CD4-positive, alpha-beta memory T cell (primary cell): ENCODE measurements at regions not wholly inside any gene's neighbourhood (a gene's known extent, or its start where the extent isn't known, plus 50 kb on each side); places are given as distances from the start of the nearest gene placed in this dataset.
A peak's percentile ranks its signal among the peaks of the same experiment; 100 is the strongest.

Experiments used
- CTCF ChIA-PET: fragments of 350-600 bp; sonication (Branson Sonifier 250); formaldehyde crosslinking; loops from one replicate; lab custom pipeline; 2021; ENCODE audit warnings: inconsistent platforms; ENCODE audit not compliant: partially characterized antibody; lab: Charles Lee
- POLR2A ChIA-PET: fragments of 350-600 bp; sonication (Branson Sonifier 250); formaldehyde crosslinking; loops from one replicate; lab custom pipeline; 2021; ENCODE audit not compliant: partially characterized antibody; lab: Charles Lee
- DNase-seq, 5 donors: peaks; one replicate each; pipeline versions ENCODE4 v3.0.0 to v3.0.0-alpha.2; 2020 to 2022; ENCODE audit warnings: mixed read lengths in 1 of 5
- H3K27ac ChIP-seq: one replicate; pipeline ENCODE4 v1.7.0; 2013; ENCODE audit warnings: low read depth, low read length
- H3K27me3 ChIP-seq: 2 replicates; pipeline ENCODE4 v1.7.0; 2013; ENCODE audit warnings: mild to moderate bottlenecking, low read length, moderate library complexity; ENCODE audit not compliant: insufficient read depth
- H3K36me3 ChIP-seq: 2 replicates; pipeline ENCODE4 v1.7.0; 2013; ENCODE audit warnings: mild to moderate bottlenecking, low read length, moderate library complexity; ENCODE audit not compliant: insufficient read depth
- H3K4me1 ChIP-seq: 2 replicates; pipeline ENCODE4 v1.7.0; 2013; ENCODE audit warnings: mild to moderate bottlenecking, low read length, moderate library complexity; ENCODE audit not compliant: insufficient read depth
- H3K4me3 ChIP-seq, 2 donors: one replicate each; pipeline ENCODE4 v1.7.0; 2013; ENCODE audit warnings: low read length in 2 of 2, mild to moderate bottlenecking in 1 of 2
- H3K9me3 ChIP-seq, 2 donors: one replicate each; pipeline ENCODE4 v1.7.0; 2013; ENCODE audit warnings: low read length in 2 of 2, control low read depth in 1 of 2; ENCODE audit not compliant: control insufficient read depth in 1 of 2
- H3K27ac Mint-ChIP-seq, 7 donors: one replicate each; pipeline ENCODE4 v1.8.0; 2020 to 2021; ENCODE audit warnings: mixed read lengths in 7 of 7, mild to moderate bottlenecking in 6 of 7, inconsistent platforms in 3 of 7, moderate library complexity in 3 of 7
- H3K27me3 Mint-ChIP-seq, 2 donors: one replicate each; pipeline ENCODE4 v1.8.0; 2020 to 2021; ENCODE audit warnings: mixed read lengths in 2 of 2
- H3K36me3 Mint-ChIP-seq, 2 donors: one replicate each; pipeline ENCODE4 v1.8.0; 2020 to 2021; ENCODE audit warnings: mixed read lengths in 2 of 2, inconsistent platforms in 1 of 2, mild to moderate bottlenecking in 1 of 2
- H3K4me1 Mint-ChIP-seq, 4 donors: one replicate each; pipeline ENCODE4 v1.8.0; 2020 to 2021; ENCODE audit warnings: mixed read lengths in 4 of 4, mild to moderate bottlenecking in 1 of 4
- H3K4me3 Mint-ChIP-seq, 8 donors: one replicate each; pipeline ENCODE4 v1.8.0; 2020 to 2021; ENCODE audit warnings: mixed read lengths in 8 of 8, mild to moderate bottlenecking in 7 of 8, moderate library complexity in 6 of 8, inconsistent platforms in 3 of 8
- H3K9me3 Mint-ChIP-seq, 8 donors: one replicate each; pipeline ENCODE4 v1.8.0; 2020 to 2021; ENCODE audit warnings: mixed read lengths in 8 of 8, mild to moderate bottlenecking in 5 of 8, inconsistent platforms in 3 of 8, moderate library complexity in 1 of 8
- intact Hi-C: fragments of 100-400 bp; cut with micrococcal nuclease; formaldehyde crosslinking; loops from one replicate; pipeline ENCODE4 v1.15.1; 2023

- Mint-ChIP-seq H3K36me3 (peaks cover 1 to 6% of the 10 kb centered on the region in 2 donors), H3K27ac (no peak overlapping the region), H3K27me3 (no peaks in the 10 kb centered on the region), H3K4me1 (peaks cover 4 to 19% (median 6%) of the 10 kb centered on the region in 4 donors), H3K9me3 (peaks cover 0 to 24% (median 14%) of the 10 kb centered on the region in 8 donors), H3K4me3 (no peak overlapping the region)
- H3K9me3 ChIP-seq, result peaks cover 0 to 5% of the 10 kb centered on the region in 2 donors
- H3K4me3 ChIP-seq, result no peak overlapping the region
- DNase-seq, result no peak
- H3K36me3 ChIP-seq, result no peaks in the 10 kb centered on the region
- intact Hi-C loops, result no loop called here
- no peaks in the 10 kb centered on the region for H3K27me3 ChIP-seq
- POLR2A ChIA-PET, result no interaction called here
- CTCF ChIA-PET, result no interaction called here
- H3K4me1 ChIP-seq, result no peaks in the 10 kb centered on the region
- no peak overlapping the region for H3K27ac ChIP-seq
Measured at GRCh38 chr12:31845613-31846322, 113.4 kb upstream of the RESF1 start.

- H3K27ac Mint-ChIP-seq, result peak overlapping the region in 1 of 7 donors; percentile 43
- Histone ChIP-seq H3K4me1 (no peaks in the 10 kb centered on the region), H3K27me3 (no peaks in the 10 kb centered on the region), H3K4me3 (no peak overlapping the region), H3K36me3 (no peaks in the 10 kb centered on the region), H3K27ac (no peak overlapping the region), H3K9me3 (no peaks in the 10 kb centered on the region)
- H3K9me3 Mint-ChIP-seq, result peaks cover 0 to 18% (median 11%) of the 10 kb centered on the region in 8 donors
- H3K4me1 Mint-ChIP-seq, result peaks cover 4 to 23% (median 7%) of the 10 kb centered on the region in 4 donors
- no peak overlapping the region for H3K4me3 Mint-ChIP-seq
- ChIA-PET CTCF (no interaction called here), POLR2A (no interaction called here)
- H3K36me3 Mint-ChIP-seq, result peaks cover 1 to 6% of the 10 kb centered on the region in 2 donors
- no peaks in the 10 kb centered on the region for H3K27me3 Mint-ChIP-seq
- intact Hi-C loops, result no loop called here
- no peak for DNase-seq
Measured at GRCh38 chr12:31843398-31844095, 114.7 kb upstream of the AMN1 start.

GRCh38 chr12:31837913-31838312, 109.1 kb upstream of the AMN1 start:
- H3K4me3 Mint-ChIP-seq, result no peak overlapping the region
- intact Hi-C loops, result no loop called here
- H3K36me3 Mint-ChIP-seq, result peaks cover 5 to 7% of the 10 kb centered on the region in 2 donors
- POLR2A ChIA-PET, result interaction anchor here (1.0 kb wide), 1 partner anchor 179 kb away, joined by 3 read pairs; the partner anchor contains the start of gene ETFBKMT
- no peaks in the 10 kb centered on the region for H3K9me3 ChIP-seq
- no peak overlapping the region for H3K27ac Mint-ChIP-seq
- no peak overlapping the region for H3K27ac ChIP-seq
- peaks cover 0 to 27% (median 17%) of the 10 kb centered on the region in 8 donors for H3K9me3 Mint-ChIP-seq
- H3K27me3 ChIP-seq, result no peaks in the 10 kb centered on the region
- H3K27me3 Mint-ChIP-seq, result no peaks in the 10 kb centered on the region
- H3K4me1 ChIP-seq, result peaks cover 13% of the 10 kb centered on the region
- H3K4me3 ChIP-seq, result no peak overlapping the region
- CTCF ChIA-PET, result no interaction called here
- H3K4me1 Mint-ChIP-seq, result peaks cover 9 to 25% (median 16%) of the 10 kb centered on the region in 4 donors
- DNase-seq, result no peak
- H3K36me3 ChIP-seq, result no peaks in the 10 kb centered on the region

GRCh38 chr12:31835276-31835882, 106.6 kb upstream of the AMN1 start:
- Mint-ChIP-seq H3K9me3 (peaks cover 0 to 43% (median 29%) of the 10 kb centered on the region in 8 donors), H3K4me1 (peaks cover 26 to 46% (median 34%) of the 10 kb centered on the region in 4 donors), H3K4me3 (no peak overlapping the region), H3K27ac (no peak overlapping the region), H3K27me3 (no peaks in the 10 kb centered on the region), H3K36me3 (peaks cover 12 to 13% of the 10 kb centered on the region in 2 donors)
- no peak for DNase-seq
- Histone ChIP-seq H3K27ac (no peak overlapping the region), H3K4me3 (no peak overlapping the region), H3K36me3 (no peaks in the 10 kb centered on the region), H3K9me3 (no peaks in the 10 kb centered on the region), H3K4me1 (peaks cover 38% of the 10 kb centered on the region), H3K27me3 (no peaks in the 10 kb centered on the region)
- ChIA-PET CTCF (no interaction called here), POLR2A (no interaction called here)
- intact Hi-C loops, result no loop called here

- Histone ChIP-seq H3K9me3 (no peaks in the 10 kb centered on the region), H3K27ac (no peak overlapping the region), H3K27me3 (no peaks in the 10 kb centered on the region), H3K4me3 (no peak overlapping the region), H3K36me3 (no peaks in the 10 kb centered on the region), H3K4me1 (peaks cover 39% of the 10 kb centered on the region)
- intact Hi-C loops, result loop anchor here (5.0 kb wide), 1 partner anchor 43 kb away; no protein-coding TSS in a partner anchor
- CTCF ChIA-PET, result interaction anchor here (1.4 kb wide), 1 partner anchor 23 kb away, joined by 3 read pairs; no protein-coding TSS in a partner anchor
- H3K27ac Mint-ChIP-seq, result no peak overlapping the region
- H3K4me1 Mint-ChIP-seq, result peaks cover 32 to 55% (median 42%) of the 10 kb centered on the region in 4 donors
- DNase-seq, result no peak
- peaks cover 0 to 47% (median 33%) of the 10 kb centered on the region in 8 donors for H3K9me3 Mint-ChIP-seq
- H3K27me3 Mint-ChIP-seq, result no peaks in the 10 kb centered on the region
- peaks cover 15 to 17% of the 10 kb centered on the region in 2 donors for H3K36me3 Mint-ChIP-seq
- H3K4me3 Mint-ChIP-seq, result no peak overlapping the region
- POLR2A ChIA-PET, result interaction anchor here (0.6 to 6.3 kb wide), 4 partner anchors 37 to 107 kb away, joined by 3 to 25 read pairs (median 4); no protein-coding TSS in a partner anchor
Measured at GRCh38 chr12:31834150-31834549, 105.3 kb upstream of the AMN1 start.

GRCh38 chr12:31832740-31833729, 104.2 kb upstream of the AMN1 start:
- Histone ChIP-seq H3K36me3 (no peaks in the 10 kb centered on the region), H3K27ac (no peak overlapping the region), H3K9me3 (no peaks in the 10 kb centered on the region), H3K27me3 (no peaks in the 10 kb centered on the region), H3K4me3 (peak overlapping the region; percentile 7 to 21), H3K4me1 (peaks cover 43% of the 10 kb centered on the region)
- intact Hi-C loops, result loop anchor here (2.0 to 5.0 kb wide), 2 partner anchors 44 to 64 kb away; no protein-coding TSS in a partner anchor
- Mint-ChIP-seq H3K4me3 (peak overlapping the region in 7 of 8 donors; percentile 62 to 81 (median 70)), H3K4me1 (peaks cover 34 to 56% (median 47%) of the 10 kb centered on the region in 4 donors), H3K36me3 (peaks cover 18% of the 10 kb centered on the region in 2 donors), H3K27me3 (no peaks in the 10 kb centered on the region), H3K27ac (peak overlapping the region; percentile 57 to 90 (median 83)), H3K9me3 (peaks cover 0 to 46% (median 32%) of the 10 kb centered on the region in 8 donors)
- POLR2A ChIA-PET, result interaction anchor here (0.6 to 6.3 kb wide), 13 partner anchors 18 to 180 kb away, joined by 3 to 25 read pairs (median 3); partner anchors contain the start of gene RESF1
- CTCF ChIA-PET, result interaction anchor here (1.6 kb wide), 1 partner anchor 9 kb away, joined by 4 read pairs; no protein-coding TSS in a partner anchor
- DNase-seq, result peak; percentile 48 to 73 (median 67)
